ENCODE measurements at regions not wholly inside any gene's neighbourhood (a gene's known extent, or its start where the extent isn't known, plus 50 kb on each side); places are given as distances from the start of the nearest gene placed in this dataset.
A peak's percentile ranks its signal among the peaks of the same experiment; 100 is the strongest.

DNA sequence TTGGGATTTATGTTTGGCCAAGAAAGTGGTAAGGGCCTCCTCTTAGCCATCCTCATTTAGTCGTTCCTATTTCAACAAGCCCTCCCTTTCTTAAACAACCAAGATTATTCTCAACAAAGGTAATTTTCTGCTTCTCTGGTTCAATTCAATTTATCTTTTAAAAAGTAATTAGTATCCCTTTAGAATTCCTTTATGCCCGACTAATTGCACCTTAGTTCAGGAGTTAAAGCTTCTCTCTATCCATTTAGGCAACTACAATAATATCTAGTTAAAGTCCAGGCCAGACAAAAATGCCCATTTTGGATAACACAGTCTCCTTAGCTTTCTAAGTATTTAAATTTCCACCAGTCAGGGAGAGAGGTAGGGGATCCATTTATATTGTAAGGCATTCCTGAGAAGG is 136.7 kb upstream of the MAGI3 start:
- Histone ChIP-seq H2AFZ (ENCODE audit: low read depth, low read length) (no peak overlapping the region), H3K27ac (ENCODE audit: low read depth, low read length) (no peak overlapping the region), H3K4me3 (ENCODE audit: insufficient read depth, low read depth, low read length) (no peak overlapping the region), H4K20me1 (ENCODE audit: insufficient read depth, low read length) (no peaks in the 10 kb centered on the region), H3K79me2 (ENCODE audit: insufficient read depth, low read length) (no peaks in the 10 kb centered on the region), H3K9me3 (ENCODE audit: insufficient read depth, low read depth, low read length) (peaks cover 3% of the 10 kb centered on the region), H3K36me3 (ENCODE audit: insufficient read depth, low read length) (no peaks in the 10 kb centered on the region), H3K4me2 (ENCODE audit: low read length) (no peak overlapping the region), H3K4me1 (ENCODE audit: insufficient read depth, low read length) (no peaks in the 10 kb centered on the region), H3K27me3 (ENCODE audit: insufficient read depth, low read length) (peaks cover 5% of the 10 kb centered on the region), H3K9ac (ENCODE audit: low read length) (no peak overlapping the region)
- H3K27me3 Mint-ChIP-seq (ENCODE audit: low read depth, unreplicated experiment) = peaks cover 2% of the 10 kb centered on the region
- FAIRE-seq = no peak
- H3K27ac Mint-ChIP-seq (ENCODE audit: unreplicated experiment) = no peak overlapping the region
- no peak for DNase-seq (ENCODE audit: low read depth)
- H3K9me3 Mint-ChIP-seq (ENCODE audit: unreplicated experiment) = peaks cover 7% of the 10 kb centered on the region
- TF ChIP-seq, protein P1, sequence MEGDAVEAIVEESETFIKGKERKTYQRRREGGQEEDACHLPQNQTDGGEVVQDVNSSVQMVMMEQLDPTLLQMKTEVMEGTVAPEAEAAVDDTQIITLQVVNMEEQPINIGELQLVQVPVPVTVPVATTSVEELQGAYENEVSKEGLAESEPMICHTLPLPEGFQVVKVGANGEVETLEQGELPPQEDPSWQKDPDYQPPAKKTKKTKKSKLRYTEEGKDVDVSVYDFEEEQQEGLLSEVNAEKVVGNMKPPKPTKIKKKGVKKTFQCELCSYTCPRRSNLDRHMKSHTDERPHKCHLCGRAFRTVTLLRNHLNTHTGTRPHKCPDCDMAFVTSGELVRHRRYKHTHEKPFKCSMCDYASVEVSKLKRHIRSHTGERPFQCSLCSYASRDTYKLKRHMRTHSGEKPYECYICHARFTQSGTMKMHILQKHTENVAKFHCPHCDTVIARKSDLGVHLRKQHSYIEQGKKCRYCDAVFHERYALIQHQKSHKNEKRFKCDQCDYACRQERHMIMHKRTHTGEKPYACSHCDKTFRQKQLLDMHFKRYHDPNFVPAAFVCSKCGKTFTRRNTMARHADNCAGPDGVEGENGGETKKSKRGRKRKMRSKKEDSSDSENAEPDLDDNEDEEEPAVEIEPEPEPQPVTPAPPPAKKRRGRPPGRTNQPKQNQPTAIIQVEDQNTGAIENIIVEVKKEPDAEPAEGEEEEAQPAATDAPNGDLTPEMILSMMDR (IDR thresholded peaks at IDR 0.05; ENCODE audit: insufficient read depth, low read depth, low read length) = no peak
- TF ChIP-seq EZH2 (IDR thresholded peaks at IDR 0.05; ENCODE audit: insufficient read depth, low read length) = no peak
- no peak overlapping the region for H3K4me3 Mint-ChIP-seq (ENCODE audit: unreplicated experiment)
- H3K4me1 Mint-ChIP-seq (ENCODE audit: low read depth, unreplicated experiment) = peaks cover 6% of the 10 kb centered on the region
- H3K36me3 Mint-ChIP-seq (ENCODE audit: low read depth, unreplicated experiment) = peaks cover 2% of the 10 kb centered on the region

DNA sequence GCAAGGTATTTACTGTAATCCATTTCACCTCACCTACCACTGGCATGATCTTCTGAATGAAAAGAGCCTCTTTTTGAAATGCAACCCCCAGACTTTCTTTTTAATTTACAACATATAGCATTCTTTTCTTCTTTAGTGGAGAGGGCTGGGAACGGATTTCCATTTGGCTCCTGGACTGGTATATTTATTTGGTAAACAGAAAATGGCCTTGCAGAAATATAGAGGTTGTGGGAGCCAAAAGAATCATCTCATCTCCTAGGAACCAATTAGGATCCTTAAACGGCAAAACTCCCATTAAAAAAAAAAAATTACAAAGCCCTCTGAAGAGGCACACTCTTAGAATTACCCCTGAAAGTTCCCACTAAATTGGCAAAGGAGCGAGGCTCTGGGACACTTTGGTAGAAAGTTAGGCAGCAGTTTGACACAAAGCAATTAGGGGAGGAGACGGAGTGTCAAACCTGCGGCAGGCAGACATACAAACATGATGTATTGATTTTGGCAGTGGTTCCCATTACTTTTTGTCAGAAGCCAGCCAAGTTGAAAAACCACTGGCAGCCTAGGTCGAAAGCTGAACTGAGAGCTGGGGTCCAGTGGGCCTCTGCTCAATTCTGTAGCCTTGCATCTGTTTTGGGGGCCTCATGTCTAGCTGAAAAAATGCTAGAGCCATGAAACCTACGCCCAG is 135.1 kb upstream of the MAGI3 start:
- FAIRE-seq (no peak), DNase-seq (ENCODE audit: low read depth) (no peak)
- Mint-ChIP-seq H3K27ac (ENCODE audit: unreplicated experiment) (no peak overlapping the region), H3K4me1 (ENCODE audit: low read depth, unreplicated experiment) (peaks cover 6% of the 10 kb centered on the region), H3K4me3 (ENCODE audit: unreplicated experiment) (no peak overlapping the region), H3K9me3 (ENCODE audit: unreplicated experiment) (peaks cover 7% of the 10 kb centered on the region), H3K27me3 (ENCODE audit: low read depth, unreplicated experiment) (peaks cover 2% of the 10 kb centered on the region), H3K36me3 (ENCODE audit: low read depth, unreplicated experiment) (peaks cover under 1% of the 10 kb centered on the region)
- Histone ChIP-seq H2AFZ (ENCODE audit: low read depth, low read length) (no peak overlapping the region), H3K36me3 (ENCODE audit: insufficient read depth, low read length) (no peaks in the 10 kb centered on the region), H4K20me1 (ENCODE audit: insufficient read depth, low read length) (no peaks in the 10 kb centered on the region), H3K4me1 (ENCODE audit: insufficient read depth, low read length) (no peaks in the 10 kb centered on the region), H3K4me2 (ENCODE audit: low read length) (no peak overlapping the region), H3K4me3 (ENCODE audit: insufficient read depth, low read depth, low read length) (no peak overlapping the region), H3K79me2 (ENCODE audit: insufficient read depth, low read length) (no peaks in the 10 kb centered on the region), H3K27ac (ENCODE audit: low read depth, low read length) (no peak overlapping the region), H3K9ac (ENCODE audit: low read length) (no peak overlapping the region), H3K9me3 (ENCODE audit: insufficient read depth, low read depth, low read length) (peaks cover 3% of the 10 kb centered on the region), H3K27me3 (ENCODE audit: insufficient read depth, low read length) (peaks cover 5% of the 10 kb centered on the region)
- TF ChIP-seq EZH2 (IDR thresholded peaks at IDR 0.05; ENCODE audit: insufficient read depth, low read length) = no peak
- TF ChIP-seq, protein P1 (IDR thresholded peaks at IDR 0.05; ENCODE audit: insufficient read depth, low read depth, low read length) = no peak

DNA sequence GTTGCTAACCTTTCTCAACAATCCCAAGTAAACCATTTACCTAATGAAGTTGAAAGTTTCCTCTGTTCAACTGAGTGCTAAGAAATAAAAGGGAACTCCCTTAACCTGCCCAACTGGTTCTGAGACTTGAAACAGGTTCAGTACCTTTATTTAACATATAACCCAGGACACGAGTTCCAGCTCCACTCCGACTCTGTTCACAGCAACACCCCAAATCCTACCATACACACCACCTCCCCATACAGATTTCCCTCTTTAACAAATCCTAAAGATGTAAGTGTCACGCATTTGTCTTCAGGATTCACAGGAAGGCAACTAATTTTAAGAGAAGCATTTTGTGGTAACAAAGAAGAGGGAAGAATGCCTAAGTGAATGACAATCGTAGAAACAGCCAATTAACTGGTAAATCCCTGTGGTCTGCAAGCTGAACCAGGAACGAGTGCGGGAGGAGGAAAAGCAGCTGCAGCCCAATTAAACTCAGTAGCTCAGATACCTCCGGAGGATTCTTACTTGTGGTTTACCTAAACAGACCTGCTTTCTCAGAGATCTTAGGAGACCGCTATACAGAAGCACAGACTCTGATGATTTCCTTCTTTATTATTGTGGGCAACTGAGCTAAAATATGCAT is 134.5 kb upstream of the MAGI3 start:
- Histone ChIP-seq H3K4me3 (ENCODE audit: insufficient read depth, low read depth, low read length) (no peak overlapping the region), H2AFZ (ENCODE audit: low read depth, low read length) (no peak overlapping the region), H3K27ac (ENCODE audit: low read depth, low read length) (no peak overlapping the region), H3K36me3 (ENCODE audit: insufficient read depth, low read length) (no peaks in the 10 kb centered on the region), H3K4me1 (ENCODE audit: insufficient read depth, low read length) (no peaks in the 10 kb centered on the region), H3K27me3 (ENCODE audit: insufficient read depth, low read length) (peaks cover 5% of the 10 kb centered on the region), H3K4me2 (ENCODE audit: low read length) (no peak overlapping the region), H3K79me2 (ENCODE audit: insufficient read depth, low read length) (no peaks in the 10 kb centered on the region), H3K9me3 (ENCODE audit: insufficient read depth, low read depth, low read length) (peaks cover 3% of the 10 kb centered on the region), H4K20me1 (ENCODE audit: insufficient read depth, low read length) (no peaks in the 10 kb centered on the region), H3K9ac (ENCODE audit: low read length) (no peak overlapping the region)
- Mint-ChIP-seq H3K4me1 (ENCODE audit: low read depth, unreplicated experiment) (peaks cover 6% of the 10 kb centered on the region), H3K9me3 (ENCODE audit: unreplicated experiment) (peaks cover 7% of the 10 kb centered on the region), H3K27me3 (ENCODE audit: low read depth, unreplicated experiment) (peaks cover 2% of the 10 kb centered on the region), H3K27ac (ENCODE audit: unreplicated experiment) (no peak overlapping the region), H3K36me3 (ENCODE audit: low read depth, unreplicated experiment) (no peaks in the 10 kb centered on the region), H3K4me3 (ENCODE audit: unreplicated experiment) (no peak overlapping the region)
- peak; percentile 36 for DNase-seq (ENCODE audit: low read depth)
- no peak for TF ChIP-seq EZH2 (IDR thresholded peaks at IDR 0.05; ENCODE audit: insufficient read depth, low read length)
- TF ChIP-seq, protein P1 (IDR thresholded peaks at IDR 0.05; ENCODE audit: insufficient read depth, low read depth, low read length) = no peak
- FAIRE-seq = no peak
